Hepatocyte (in vitro differentiated cells): ENCODE measurements at regions not wholly inside any gene's neighbourhood (a gene's known extent, or its start where the extent isn't known, plus 50 kb on each side); places are given as distances from the start of the nearest gene placed in this dataset.

Source experiments
- CTCF ChIP-seq: fragments of 200-600 bp; sonication (generic); IDR thresholded peaks from 2 replicates; pipeline ENCODE4 v1.5.1; 2016; ENCODE audit warnings: antibody characterized with exemption, mild to moderate bottlenecking; ENCODE audit not compliant: poor library complexity
- EZH2 ChIP-seq: fragments of 200-600 bp; sonication (generic); IDR thresholded peaks from 2 replicates; pipeline ENCODE4 v1.6.1; 2016; ENCODE audit warnings: antibody characterized with exemption, mild to moderate bottlenecking, borderline replicate concordance
- EZH2phosphoT487 ChIP-seq: fragments of 200-600 bp; sonication (generic); IDR thresholded peaks from one replicate; pipeline ENCODE4 v1.6.1; 2018; ENCODE audit warnings: antibody characterized with exemption, mild to moderate bottlenecking, low read depth, moderate library complexity; ENCODE audit not compliant: unreplicated experiment, severe bottlenecking

GRCh38 chr2:58926112-58926511 is 685.0 kb upstream of the FANCL start:
- TF ChIP-seq CTCF (no peak), EZH2 (no peak), EZH2phosphoT487 (no peak)
